T-helper 2 cell treated with Interferon-gamma antibody and Interleukin-4, amounts not matched to agents 5 μg/mL and 100 μg/mL, for 36 hours (primary cell): ENCODE measurements at regions not wholly inside any gene's neighbourhood (a gene's known extent, or its start where the extent isn't known, plus 50 kb on each side); places are given as distances from the start of the nearest gene placed in this dataset.

Experiments used
- DNase-seq: peaks from one replicate; pipeline ENCODE4 v3.0.0; 2021; ENCODE audit warnings: low spot score
- H3K27ac Mint-ChIP-seq: one replicate; pipeline ENCODE4 v1.8.0; 2021; ENCODE audit warnings: mild to moderate bottlenecking, mixed read lengths
- H3K27me3 Mint-ChIP-seq: one replicate; pipeline ENCODE4 v1.8.0; 2021; ENCODE audit warnings: low read depth, mixed read lengths
- H3K36me3 Mint-ChIP-seq: one replicate; pipeline ENCODE4 v1.8.0; 2021; ENCODE audit warnings: low read depth, mixed read lengths
- H3K4me1 Mint-ChIP-seq: one replicate; pipeline ENCODE4 v1.8.0; 2021; ENCODE audit warnings: low read depth, mixed read lengths
- H3K4me3 Mint-ChIP-seq: one replicate; pipeline ENCODE4 v1.8.0; 2022; ENCODE audit warnings: mild to moderate bottlenecking, moderate library complexity, mixed read lengths
- H3K9me3 Mint-ChIP-seq: one replicate; pipeline ENCODE4 v1.8.0; 2021; ENCODE audit warnings: mixed read lengths

DNA sequence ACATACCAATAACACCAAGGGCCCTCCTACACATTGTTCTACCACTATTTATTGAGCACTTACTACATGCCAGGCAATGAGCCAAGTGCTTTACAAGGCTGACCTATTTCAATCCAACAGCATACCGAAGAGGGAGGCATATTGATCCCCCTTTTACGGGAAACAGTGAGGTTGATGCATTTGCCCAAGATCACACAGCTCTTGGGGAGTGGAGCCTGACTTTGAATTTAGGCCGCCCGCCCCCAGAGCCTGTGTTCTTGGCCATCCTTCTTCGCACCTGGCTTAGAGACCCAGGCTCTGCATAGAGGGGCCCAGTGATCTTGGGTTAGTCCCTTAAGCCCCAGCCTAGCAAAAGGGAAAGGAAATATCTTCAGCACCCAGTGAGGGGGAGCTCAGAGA lies 158.1 kb upstream of the IER5L start:
- Mint-ChIP-seq H3K27ac (no peak overlapping the region), H3K27me3 (peaks cover 8% of the 10 kb centered on the region), H3K9me3 (peaks cover 4% of the 10 kb centered on the region), H3K36me3 (no peaks in the 10 kb centered on the region), H3K4me3 (peak overlapping the region; percentile 10), H3K4me1 (peaks cover 11% of the 10 kb centered on the region)
- DNase-seq, result no peak

DNA sequence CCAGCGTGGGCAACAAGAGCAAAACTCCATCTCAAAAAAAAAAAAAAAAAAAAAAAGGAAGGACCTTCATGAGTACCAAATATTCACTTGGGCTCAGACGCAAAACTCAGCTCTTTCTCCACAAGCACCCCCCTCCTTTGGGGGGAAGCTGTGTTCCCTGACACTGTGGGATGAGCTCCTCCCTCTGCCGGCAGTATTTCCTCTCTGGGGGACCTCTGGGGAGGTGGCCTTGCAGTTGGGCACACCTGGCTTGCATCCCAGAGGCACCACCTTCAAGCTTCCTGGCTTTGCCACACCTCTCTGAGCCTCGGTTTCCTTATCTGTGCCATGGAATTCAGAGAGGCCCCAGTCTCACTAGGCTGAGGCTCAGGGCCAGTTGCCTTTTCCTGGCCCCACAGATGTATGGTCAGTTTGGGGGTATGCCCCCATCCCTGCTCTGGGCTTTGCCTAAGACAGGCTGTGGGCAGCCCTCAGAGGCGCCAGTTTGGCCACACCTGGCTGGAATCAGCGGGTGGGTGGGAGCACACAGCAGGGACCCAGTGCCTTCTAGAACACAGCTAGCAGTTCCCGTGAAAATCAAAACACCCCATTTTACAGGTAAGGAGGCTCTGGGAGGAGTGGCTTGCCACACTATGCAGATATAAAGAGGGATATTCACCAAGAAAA lies 157.5 kb upstream of the IER5L start:
- Mint-ChIP-seq H3K27ac (no peak overlapping the region), H3K4me3 (no peak overlapping the region), H3K36me3 (no peaks in the 10 kb centered on the region), H3K4me1 (peaks cover 11% of the 10 kb centered on the region), H3K27me3 (peaks cover 8% of the 10 kb centered on the region), H3K9me3 (peaks cover 9% of the 10 kb centered on the region)
- no peak for DNase-seq

- no peak for DNase-seq
- peaks cover 8% of the 10 kb centered on the region for H3K27me3 Mint-ChIP-seq
- peaks cover 15% of the 10 kb centered on the region for H3K9me3 Mint-ChIP-seq
- H3K36me3 Mint-ChIP-seq, result no peaks in the 10 kb centered on the region
- H3K27ac Mint-ChIP-seq, result peak overlapping the region; percentile 21
- H3K4me1 Mint-ChIP-seq, result peaks cover 11% of the 10 kb centered on the region
- H3K4me3 Mint-ChIP-seq, result peak overlapping the region; percentile 30
Observed at GRCh38 chr9:129334105-129334935, 156.3 kb upstream of the IER5L start.

- peak overlapping the region; percentile 21 for H3K27ac Mint-ChIP-seq
- peaks cover 15% of the 10 kb centered on the region for H3K9me3 Mint-ChIP-seq
- H3K4me3 Mint-ChIP-seq, result no peak overlapping the region
- H3K27me3 Mint-ChIP-seq, result peaks cover 8% of the 10 kb centered on the region
- H3K4me1 Mint-ChIP-seq, result peaks cover 12% of the 10 kb centered on the region
- DNase-seq, result no peak
- no peaks in the 10 kb centered on the region for H3K36me3 Mint-ChIP-seq
Observed at GRCh38 chr9:129333617-129334104, 155.6 kb upstream of the IER5L start.

DNA sequence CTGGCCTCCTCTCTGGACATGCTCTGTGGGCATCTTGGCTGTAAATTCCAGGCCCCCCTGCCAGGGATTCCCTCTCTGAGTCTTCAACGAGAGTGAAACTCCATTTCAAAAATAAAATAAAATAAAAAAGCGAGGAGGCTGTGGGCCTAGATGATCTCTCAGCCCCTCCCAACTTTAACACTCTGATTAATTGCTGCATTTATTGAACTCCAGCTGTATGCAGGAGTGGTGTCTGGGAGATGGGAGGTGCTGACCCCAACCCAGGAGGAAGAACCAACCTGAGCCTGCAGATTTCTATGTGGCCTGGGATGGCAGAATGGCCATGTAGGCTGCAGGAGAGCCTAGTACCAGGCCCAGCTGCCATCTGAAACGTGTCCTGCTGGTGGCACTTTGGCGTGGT lies 154.5 kb upstream of the IER5L start:
- Mint-ChIP-seq H3K4me3 (no peak overlapping the region), H3K36me3 (no peaks in the 10 kb centered on the region), H3K9me3 (peaks cover 15% of the 10 kb centered on the region), H3K27ac (no peak overlapping the region), H3K27me3 (peaks cover 4% of the 10 kb centered on the region), H3K4me1 (peaks cover 19% of the 10 kb centered on the region)
- DNase-seq, result no peak

GRCh38 chr9:129331772-129332500 lies 153.9 kb upstream of the IER5L start:
- Mint-ChIP-seq H3K4me3 (no peak overlapping the region), H3K4me1 (peaks cover 21% of the 10 kb centered on the region), H3K27me3 (peaks cover 2% of the 10 kb centered on the region), H3K9me3 (peaks cover 15% of the 10 kb centered on the region), H3K36me3 (no peaks in the 10 kb centered on the region), H3K27ac (no peak overlapping the region)
- DNase-seq, result no peak

- Mint-ChIP-seq H3K36me3 (no peaks in the 10 kb centered on the region), H3K4me1 (peaks cover 18% of the 10 kb centered on the region), H3K27ac (no peak overlapping the region), H3K9me3 (peaks cover 15% of the 10 kb centered on the region), H3K4me3 (no peak overlapping the region), H3K27me3 (no peaks in the 10 kb centered on the region)
- no peak for DNase-seq
Observed at GRCh38 chr9:129331493-129331765, 153.4 kb upstream of the IER5L start.

DNA sequence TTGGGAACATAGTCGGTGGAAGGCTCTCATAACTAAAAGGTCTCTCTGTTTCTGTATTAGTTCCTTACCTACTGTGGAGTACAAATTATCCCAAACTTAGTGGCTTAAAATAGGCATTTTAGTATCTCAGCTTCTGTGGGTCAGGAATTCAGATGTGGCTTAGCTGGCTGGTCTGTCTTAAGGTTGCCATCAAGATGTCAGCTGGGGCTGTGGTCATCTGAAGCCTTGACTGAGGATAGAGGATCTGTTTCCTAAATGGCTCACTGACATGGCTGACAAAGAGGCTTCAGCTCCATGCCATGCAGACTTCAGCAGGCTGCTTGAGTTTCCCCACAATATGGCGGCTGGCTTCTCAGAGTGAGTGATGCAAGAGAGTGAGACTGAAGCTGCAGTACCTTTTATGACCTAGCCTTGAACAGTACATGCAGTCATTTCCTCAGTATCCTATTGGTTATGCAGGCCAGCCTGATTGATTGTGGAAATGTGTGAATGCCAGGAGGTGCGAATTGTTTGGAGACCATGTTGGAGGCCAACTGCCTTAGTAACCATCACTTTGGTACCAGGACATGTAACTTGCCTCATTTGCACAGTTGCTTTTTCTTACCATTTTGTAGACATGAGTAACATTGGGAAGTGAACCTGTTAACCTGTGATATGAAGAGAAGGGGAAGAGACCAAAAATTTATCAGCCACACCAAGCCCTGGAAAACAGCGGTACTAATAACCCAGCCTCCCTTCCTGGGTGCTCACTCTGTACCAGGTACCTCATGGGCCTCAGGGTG lies 152.8 kb upstream of the IER5L start:
- Mint-ChIP-seq H3K4me3 (no peak overlapping the region), H3K4me1 (peaks cover 18% of the 10 kb centered on the region), H3K36me3 (no peaks in the 10 kb centered on the region), H3K27me3 (no peaks in the 10 kb centered on the region), H3K27ac (no peak overlapping the region), H3K9me3 (peaks cover 15% of the 10 kb centered on the region)
- no peak for DNase-seq

DNA sequence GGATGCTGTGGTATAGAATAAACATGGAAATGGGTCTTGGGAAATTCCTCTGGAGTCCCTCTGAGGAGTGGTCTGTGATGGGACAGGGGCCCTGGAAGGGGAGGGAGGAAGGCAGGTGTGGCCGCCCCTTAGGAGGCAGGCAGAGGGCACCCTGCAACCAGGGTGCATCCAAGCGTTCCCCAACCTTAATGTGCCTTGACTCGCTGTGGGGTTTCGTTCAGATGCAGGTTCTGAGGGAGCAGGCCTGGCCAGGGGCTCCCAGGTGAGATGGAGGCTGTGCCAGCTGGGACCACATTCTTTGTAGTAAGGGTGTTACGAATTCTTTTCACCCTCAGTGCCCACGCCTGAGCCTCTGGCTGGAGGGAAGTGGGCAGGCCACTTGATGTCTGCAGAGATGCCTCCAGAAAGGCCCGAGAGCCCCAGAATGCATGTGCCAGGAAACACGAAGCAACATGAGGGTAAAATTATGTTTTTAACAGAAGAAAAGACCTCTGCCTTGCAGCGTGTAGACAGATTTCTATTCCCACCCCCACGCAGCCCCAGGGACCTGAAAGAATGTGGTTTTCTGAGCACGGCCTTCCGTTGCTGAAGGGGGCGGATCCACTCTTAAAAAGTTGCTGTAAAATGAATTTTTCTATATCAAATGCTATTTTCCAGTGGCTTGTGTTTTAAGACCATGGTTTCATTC lies 150.4 kb upstream of the IER5L start:
- H3K9me3 Mint-ChIP-seq, result peaks cover 15% of the 10 kb centered on the region
- H3K27ac Mint-ChIP-seq, result peak overlapping the region; percentile 34
- H3K27me3 Mint-ChIP-seq, result no peaks in the 10 kb centered on the region
- peaks cover 13% of the 10 kb centered on the region for H3K4me1 Mint-ChIP-seq
- DNase-seq, result peak; percentile 34
- no peaks in the 10 kb centered on the region for H3K36me3 Mint-ChIP-seq
- H3K4me3 Mint-ChIP-seq, result peak overlapping the region; percentile 7

GRCh38 chr9:129327552-129328328 lies 149.7 kb upstream of the IER5L start:
- peaks cover 15% of the 10 kb centered on the region for H3K9me3 Mint-ChIP-seq
- H3K27me3 Mint-ChIP-seq, result no peaks in the 10 kb centered on the region
- H3K4me3 Mint-ChIP-seq, result no peak overlapping the region
- DNase-seq, result no peak
- peak overlapping the region; percentile 34 for H3K27ac Mint-ChIP-seq
- no peaks in the 10 kb centered on the region for H3K36me3 Mint-ChIP-seq
- H3K4me1 Mint-ChIP-seq, result peaks cover 13% of the 10 kb centered on the region

- peaks cover 18% of the 10 kb centered on the region for H3K4me1 Mint-ChIP-seq
- no peak overlapping the region for H3K27ac Mint-ChIP-seq
- peaks cover 13% of the 10 kb centered on the region for H3K9me3 Mint-ChIP-seq
- H3K36me3 Mint-ChIP-seq, result no peaks in the 10 kb centered on the region
- no peak overlapping the region for H3K4me3 Mint-ChIP-seq
- no peak for DNase-seq
- no peaks in the 10 kb centered on the region for H3K27me3 Mint-ChIP-seq
Observed at GRCh38 chr9:129326061-129327005, 148.3 kb upstream of the IER5L start.
